ENCODE measurements at regions not wholly inside any gene's neighbourhood (a gene's known extent, or its start where the extent isn't known, plus 50 kb on each side); places are given as distances from the start of the nearest gene placed in this dataset.
A peak's percentile ranks its signal among the peaks of the same experiment; 100 is the strongest.

DNA sequence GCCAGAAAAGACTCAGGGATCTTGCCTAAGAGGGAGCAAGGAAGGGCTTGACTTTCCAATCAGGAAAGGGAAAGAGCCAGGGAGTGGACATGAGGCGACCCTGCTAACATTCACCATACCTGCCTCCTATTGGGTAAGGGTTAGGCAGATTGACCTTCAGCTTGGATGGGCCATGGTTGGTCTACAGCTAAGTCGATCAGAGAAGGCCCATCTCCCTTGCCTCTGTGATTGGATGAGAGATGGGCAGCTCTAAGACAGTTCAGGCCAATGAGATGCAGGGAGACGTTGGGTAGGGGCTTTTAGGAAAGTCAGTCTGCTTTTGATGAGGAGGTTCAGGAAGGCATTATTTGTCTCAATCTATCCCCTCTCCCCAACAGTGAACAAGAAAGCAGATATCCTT, 135.0 kb upstream of the STC2 start:
- DNase-seq (ENCODE audit: low read depth), result no peak

DNA sequence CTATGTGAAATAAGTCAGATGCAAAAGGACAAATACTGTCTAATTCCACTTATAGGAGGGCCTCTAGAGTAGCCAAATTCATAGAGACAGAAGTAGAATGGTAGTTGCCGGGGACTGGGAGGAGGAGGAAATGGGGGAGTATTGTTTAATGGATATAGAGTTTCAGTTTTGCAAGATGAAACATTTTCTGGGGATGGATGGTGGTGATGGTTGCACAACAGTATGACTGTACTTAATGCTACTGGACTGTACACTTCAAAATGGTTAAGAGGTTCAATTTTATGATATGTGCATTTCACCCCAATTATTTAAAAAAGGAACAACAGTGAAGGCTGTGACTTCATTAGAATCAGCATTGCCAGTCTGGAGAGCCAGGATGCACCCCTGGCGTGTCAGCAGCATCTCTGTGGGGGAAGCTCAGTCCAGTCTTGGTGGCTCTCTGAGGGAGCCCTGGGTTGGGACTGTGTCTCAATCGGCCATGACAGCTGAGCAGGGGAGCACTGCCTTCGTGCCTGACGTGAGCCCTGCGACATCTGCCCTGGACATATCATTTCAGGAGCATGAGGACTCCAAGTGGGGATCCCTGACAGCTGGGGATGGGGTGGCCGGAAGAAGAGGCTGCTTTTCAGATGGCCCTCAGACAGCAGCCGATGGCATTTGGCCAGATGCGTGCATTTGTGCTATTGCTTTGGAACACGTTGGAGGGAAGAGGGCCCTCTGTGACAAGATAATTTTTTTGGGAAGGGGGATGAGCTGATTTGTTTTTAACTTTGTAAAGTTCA, 130.8 kb upstream of the STC2 start:
- DNase-seq (ENCODE audit: low read depth), result peak; percentile 58

DNA sequence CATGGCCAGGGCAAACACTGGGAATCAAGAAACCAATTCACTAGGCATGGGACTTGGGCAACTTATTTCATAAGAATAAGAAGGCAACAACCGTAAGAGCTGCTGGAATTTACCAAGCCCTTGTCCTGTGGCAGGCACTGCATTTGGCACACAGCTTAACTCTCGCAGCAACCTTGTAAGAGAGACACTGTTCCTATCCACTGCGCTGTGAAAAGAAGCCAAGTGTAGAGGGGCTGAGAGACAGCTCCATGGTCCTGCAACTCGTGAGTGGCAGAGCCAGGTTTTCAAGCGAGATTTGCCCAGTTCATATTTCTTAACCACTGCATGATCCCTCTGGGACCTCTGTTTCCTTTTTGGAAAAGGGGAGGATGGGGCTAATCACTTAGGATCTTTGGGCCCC, 129.3 kb upstream of the STC2 start:
- peak; percentile 36 for DNase-seq (ENCODE audit: low read depth)

DNA sequence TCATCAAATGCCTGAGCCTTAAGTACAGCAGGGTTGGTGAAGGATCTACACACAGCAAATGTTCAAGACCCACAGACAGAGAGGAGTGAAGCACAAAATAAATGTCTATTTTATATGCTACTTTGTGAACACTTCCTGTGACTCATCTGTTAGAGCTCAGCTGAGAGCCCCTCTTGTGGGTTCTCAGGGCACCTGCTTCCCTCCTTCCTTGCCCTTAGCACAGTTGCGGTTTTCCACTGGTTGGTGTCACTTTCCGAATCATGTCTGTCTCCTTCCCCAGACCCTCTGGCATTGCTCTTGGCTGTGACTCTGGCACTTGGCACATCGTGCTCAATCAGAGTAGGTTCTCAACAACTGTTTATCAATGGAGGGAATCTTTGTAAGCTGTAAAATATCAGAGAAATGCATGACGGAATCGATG, 128.5 kb upstream of the STC2 start:
- DNase-seq (ENCODE audit: low read depth), result peak; percentile 98

DNA sequence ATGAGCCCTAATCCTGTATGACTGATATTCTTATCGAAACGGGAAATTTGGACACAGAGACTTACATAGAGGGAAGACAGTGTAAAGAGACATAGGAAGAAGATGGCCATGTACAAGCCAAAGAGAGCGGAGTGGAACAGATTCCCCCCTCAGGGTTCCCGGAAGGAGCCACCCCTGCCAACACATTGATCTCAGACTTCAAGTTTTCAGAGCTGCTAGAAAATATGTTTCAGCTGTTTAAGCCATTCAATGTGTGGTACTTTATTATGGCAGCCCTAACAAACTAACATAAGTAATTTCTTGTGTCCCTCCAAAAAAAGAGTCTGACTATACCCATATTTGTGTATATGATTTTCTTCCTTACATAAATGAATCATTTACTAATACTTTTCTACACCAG, 128.0 kb upstream of the STC2 start:
- DNase-seq (ENCODE audit: low read depth), result peak; percentile 33

DNA sequence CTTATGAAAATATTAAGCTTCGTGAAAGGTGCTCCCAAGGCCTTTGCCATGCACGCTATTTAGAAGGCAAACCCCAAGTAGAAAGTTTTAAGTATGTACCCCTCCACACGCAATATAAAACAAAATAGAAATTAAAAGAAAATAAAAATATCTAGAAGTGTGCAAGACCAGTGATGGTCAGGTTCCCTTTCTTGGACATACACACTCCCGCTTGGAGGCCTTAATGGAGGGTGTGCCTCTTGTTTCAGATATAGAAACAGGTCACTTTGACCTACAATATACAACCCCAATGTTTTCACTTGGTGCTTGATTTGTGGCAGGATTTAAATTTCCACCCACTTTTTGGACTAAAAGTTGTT, 127.4 kb upstream of the STC2 start:
- no peak for DNase-seq (ENCODE audit: low read depth)

DNA sequence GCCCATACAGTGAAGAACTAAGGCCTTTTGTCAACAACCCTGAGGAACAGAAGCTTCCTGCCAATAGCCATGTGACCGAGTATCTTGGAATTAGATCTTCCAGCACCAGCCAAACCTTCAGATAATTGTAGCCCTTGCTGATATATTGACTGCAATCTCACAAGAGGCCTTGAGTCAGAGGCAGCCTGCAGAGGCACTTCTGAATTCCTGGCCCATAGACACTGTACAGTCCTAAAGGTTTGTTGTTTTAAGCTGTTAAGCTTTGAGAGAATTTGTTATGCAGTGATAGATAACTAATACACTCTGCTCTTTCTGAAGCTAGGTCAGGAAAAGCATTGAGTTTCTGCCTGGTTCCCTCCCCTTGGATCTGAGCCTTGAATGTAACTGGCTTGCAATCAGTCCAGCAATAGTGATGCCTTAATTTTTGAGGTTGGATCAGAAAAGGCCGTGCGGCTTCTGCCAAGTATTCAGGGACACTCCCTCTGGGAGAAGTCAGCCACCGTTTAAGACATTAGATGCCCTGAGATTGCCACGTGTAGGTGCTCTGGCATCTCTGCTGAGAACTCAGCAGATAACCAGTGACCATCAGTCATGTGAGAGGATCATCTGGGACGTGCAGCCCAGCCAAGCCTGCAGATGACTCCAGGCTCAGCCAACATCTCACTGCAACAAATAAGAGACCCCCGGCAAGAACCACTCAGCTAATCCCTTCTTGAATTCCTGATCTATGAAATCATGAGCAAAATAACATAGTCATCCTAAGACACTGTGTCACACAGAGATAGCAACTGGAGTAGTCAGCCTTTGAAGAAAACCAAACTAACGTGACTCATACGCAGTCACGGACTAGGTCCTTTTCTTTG, 126.8 kb upstream of the STC2 start:
- DNase-seq (ENCODE audit: low read depth), result peak; percentile 100

DNA sequence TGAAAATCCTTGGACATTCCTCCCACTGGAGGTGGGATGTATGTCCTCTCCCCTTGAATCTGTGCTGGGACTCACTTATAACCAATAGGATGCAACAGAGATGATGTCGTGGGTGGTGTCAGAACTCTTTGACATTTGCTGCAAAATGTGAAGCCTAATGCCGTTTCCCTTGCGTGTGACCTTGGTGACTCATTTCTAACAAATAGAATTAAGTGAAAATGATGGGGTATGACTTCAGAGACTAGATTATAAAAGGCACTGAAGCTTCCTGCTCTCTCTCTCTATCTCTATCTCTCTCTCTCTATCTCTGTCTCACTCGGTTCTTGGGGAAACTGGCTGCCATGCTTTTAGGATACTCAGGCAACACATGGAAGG, 126.1 kb upstream of the STC2 start:
- peak; percentile 94 for DNase-seq (ENCODE audit: low read depth)

DNA sequence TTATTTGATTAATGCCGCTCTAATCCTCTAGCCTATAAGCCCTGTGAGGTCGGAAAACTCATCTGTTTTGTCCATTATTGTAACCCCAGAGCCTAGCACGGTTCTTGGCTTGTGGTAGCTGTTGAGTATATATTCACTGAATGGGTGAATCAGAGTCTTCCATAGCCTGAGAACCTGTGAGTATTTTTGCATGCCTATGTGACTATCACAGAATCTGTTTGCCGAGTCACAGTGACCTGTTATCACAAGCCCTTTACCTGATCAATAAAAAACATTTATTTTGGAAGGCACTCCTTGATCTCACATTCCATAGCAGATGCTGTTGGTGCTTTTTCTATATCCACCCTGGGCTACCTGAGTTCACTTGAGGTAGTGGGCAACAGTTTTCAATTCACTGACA, 125.0 kb upstream of the STC2 start:
- DNase-seq (ENCODE audit: low read depth), result peak; percentile 77

DNA sequence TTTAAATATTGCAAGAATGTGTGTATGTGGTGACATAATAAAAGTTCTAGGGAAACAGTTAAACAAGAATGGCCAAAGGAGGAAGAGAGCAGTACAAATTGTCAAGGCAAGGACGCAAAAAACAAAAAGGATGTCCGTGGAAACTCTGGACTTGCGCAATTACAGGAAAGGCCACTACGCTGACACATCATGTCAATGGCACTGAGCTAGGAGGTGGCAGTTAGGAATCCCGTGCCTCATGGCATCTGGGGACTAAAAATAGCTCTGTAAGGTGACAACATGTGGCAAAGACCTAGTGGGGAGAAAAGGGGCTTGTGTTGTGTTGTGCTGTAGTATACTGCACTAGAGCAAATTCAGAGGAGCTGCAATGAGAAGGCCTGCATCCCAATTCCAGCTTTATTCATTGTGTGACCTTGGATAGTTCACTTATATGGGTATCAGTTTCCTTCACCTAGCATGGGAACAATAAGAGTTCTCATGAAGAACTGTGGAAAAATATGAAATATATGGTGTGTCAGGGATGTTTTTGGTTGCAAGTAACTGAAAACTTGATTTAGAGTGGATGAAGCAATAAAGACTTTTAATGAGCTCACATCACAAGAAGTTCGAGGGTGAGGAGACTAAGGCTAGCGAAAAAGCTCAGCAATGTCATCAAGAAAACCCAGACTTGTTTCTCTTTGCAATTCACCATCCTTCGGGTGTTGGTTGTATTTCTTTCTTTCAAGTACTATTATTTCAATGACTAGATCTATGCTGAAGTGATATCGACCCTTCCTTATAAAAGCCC, 124.1 kb upstream of the STC2 start:
- DNase-seq (ENCODE audit: low read depth), result peak; percentile 90

DNA sequence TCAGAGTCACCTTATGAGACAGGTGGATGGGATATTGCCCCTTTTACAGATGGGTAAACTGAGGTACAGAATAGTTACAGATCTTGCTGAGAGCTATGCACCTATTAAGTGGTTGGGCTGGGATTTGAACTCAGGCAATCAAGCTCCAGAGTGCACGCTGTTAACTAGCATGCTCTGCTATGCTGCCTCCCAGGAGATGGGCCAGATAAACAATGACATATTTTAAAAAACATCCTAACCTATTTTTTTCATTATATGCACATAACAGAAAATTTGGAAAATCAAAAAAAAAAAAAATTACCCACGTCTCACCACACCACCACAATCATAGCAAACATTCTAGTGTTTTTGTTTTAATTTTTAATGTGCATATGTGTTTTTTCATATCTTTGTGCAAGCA, 123.4 kb upstream of the STC2 start:
- DNase-seq (ENCODE audit: low read depth), result peak; percentile 42

DNA sequence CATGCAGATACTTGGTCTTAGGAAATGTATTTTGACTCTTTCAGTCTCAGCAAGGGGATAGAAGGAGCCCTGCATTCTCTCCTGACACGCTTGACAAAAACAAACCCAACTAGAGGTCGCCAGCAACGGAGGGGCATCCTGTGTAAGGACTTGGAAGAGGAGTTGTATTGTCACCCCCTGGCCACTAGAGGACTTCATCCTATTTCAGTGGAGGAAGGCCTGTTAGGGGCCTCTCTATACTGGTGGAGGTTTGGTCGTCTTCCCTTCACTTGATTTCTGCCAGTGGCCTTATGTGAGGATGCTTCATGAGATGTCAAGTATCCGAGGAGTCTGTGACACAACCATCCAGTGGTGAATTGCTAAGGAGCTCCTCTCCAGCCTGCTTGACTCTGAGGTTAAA, 122.8 kb upstream of the STC2 start:
- DNase-seq (ENCODE audit: low read depth), result peak; percentile 53

DNA sequence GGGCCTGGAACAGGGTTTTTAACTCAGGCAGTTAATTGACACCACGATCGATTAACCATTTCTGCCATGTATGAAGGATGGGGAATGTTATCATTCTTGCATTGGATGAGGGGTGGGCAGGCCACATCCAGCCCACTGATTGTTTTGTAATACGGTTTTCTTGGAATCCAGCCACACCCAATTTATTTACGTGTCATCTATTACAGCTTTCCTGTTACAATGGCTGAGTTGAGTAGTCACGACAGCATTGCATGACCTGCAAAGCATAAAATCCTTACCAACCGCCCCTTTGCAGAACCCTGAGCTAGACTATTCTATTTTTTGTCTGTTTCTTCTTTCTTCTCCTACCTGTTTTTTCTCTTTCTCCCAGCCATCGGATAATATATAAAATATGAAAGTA, 122.0 kb upstream of the STC2 start:
- peak; percentile 9 for DNase-seq (ENCODE audit: low read depth)

DNA sequence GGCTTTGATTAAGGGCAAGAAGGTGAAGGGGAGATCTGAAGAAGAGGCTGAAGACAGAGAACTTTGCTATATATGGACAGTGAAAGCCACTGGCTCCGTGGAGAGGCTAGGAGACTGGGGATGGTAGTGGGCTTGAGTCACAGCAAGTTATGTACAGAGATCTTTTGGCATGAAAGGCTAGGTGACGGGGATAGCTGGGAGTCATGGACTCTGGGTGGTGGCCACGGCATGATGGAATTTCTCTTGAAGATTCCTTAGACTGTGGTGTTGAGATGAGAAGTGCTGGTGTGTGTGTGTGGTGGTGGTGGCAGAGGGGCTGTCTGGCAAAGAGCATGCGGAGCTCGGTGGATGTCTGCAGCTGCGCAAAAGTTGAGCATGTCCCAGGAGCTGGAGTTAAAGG, 120.6 kb upstream of the STC2 start:
- no peak for DNase-seq (ENCODE audit: low read depth)

DNA sequence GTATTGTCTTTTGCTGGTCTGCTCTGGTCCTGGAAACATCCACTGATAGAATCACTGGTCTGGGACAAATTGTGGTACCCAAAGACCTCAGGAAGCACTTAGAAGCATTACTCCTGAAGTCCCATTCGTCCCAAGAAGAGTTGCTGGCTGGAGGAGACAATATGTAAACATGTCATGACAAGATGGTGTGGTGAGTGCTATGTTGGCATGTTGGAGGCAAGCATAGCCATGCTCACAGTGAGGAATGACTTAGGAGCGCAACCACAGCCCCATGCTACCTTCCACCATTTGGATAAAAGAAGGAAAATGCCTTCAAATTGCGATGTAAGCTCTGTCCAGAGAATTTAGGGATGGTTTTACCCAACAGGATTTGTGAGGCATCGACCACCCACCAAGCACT, 115.8 kb upstream of the STC2 start:
- no peak for DNase-seq (ENCODE audit: low read depth)

DNA sequence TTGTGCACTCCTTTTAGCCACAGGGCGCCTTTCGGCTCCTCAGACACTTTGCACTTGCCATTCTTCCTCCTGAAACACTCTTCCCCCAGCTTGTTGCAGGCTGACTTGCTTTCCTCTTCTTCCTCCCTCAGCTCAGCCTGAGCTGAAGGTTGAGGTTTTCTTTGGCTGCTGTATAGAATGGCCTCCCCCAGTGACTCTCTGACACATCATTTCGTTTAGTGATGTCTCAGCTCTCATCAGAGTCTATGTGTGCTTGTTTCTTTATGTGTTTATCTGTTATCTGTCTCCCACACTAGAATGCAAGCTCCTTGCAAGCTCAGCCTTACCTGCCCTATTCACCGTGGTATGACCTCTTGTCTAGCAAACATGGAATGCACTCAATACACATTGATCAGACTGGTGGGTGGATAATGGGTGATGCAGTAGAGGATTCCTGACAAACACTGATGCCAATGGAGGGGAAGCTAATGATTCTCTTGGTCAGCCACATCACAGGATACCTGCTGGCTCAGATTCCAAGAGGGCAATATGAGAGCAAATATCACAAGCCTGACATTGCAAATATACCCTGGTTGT, 112.9 kb upstream of the STC2 start:
- no peak for DNase-seq (ENCODE audit: low read depth)

DNA sequence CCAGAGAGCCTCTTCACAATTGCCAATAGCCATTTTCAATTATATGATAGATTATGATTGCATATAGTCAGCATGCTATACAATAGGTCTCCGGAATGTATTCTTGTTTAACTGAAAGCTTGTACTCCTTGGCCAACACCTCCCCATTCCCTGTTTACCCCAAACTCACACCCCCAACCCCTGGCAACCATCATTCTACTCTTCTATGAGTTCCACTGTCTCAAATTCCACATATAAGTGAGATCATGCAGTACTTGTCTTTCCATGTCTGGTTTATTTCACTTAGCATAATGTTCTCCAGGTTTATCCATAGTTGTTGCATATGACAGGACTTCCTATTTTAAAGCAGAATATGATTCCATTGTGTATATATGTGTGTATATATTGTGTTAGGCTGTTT, 110.7 kb upstream of the STC2 start:
- no peak for DNase-seq (ENCODE audit: low read depth)

DNA sequence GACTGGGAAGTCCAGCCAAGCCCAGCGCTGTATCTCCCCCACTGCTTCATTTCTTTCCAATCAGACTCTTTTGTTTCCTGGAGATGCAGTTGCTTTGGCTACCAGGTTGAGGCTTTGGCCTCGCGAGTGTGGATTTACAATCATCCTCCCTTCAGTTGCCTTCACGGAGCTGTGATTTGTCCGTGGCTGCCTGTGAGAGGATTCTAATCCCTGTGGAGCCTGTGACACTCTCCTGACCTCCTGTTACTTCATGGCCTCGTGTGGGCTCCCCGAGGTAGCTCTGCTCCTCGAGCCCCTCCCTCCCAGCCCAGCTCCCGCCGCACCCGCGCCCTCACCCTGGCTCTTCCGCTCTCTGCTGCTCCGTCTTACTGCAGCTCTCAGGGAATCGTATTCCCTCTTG, 107.2 kb upstream of the STC2 start:
- DNase-seq (ENCODE audit: low read depth), result no peak

DNA sequence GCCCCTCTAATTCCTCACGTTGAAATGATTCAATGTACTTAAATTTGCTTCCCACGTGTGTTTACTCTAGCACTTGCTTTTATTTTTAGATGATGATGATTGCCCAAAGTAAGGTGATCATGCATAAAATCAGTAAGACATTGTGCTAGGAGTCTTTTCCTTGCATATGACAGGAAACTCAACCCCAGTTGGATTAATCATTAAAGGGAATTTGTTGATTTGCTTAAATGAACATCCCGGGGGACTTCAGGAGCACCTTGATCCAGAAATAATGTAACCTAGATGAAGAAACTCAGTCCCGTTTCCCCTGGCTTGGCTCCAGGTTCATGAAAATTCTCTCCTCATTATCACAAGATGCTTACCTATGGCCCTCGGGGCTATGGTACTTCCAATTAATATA, 106.1 kb upstream of the STC2 start:
- DNase-seq (ENCODE audit: low read depth), result no peak

DNA sequence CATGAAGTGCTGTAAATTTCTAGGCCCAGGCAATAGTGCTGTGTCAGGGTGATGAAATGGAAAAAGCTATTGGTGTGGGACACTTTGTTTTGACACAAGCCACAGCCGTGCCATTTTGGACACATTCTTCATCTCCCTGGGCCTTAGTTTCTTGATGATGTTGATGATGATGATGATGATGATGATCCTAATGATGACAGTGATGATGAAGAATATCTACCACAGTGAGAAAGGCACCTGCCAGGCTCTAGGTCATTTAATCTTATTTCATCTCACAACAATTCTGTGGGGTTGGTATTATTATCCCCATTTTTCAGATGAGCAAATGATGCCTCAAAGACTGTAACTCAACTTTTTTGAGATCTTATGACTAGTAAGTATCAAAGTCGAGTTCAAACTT, 102.2 kb upstream of the STC2 start:
- DNase-seq (ENCODE audit: low read depth), result no peak

DNA sequence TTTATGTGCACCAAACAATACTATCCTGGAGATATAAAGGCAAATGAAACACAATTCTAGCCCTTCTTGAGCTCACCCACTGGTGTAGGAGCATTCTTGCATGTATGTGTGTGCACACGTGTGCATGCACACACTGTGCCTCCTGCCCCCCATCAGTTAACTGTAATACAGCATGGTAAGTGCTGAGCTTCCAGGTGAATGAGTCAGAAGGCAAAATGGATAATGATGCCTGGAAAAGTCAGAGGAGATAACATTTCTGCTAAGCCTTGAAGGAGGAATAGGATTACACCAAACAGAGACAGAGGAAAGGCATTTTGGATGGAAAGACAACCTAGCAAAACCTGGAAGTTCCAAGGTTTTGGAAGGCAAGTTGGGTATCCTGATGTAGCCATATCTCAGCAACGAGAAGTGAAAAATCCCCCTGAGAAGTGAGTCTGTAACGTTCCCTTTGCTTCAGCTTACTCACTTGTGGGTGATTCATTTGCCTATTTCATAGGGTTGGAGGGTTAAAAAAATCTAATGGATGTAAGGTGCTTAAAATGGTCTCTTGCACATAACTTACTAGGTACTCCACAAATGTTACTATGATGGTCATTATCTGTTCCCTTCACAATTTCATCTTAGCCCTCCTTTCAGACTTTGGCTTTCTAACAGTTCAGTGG, 101.4 kb upstream of the STC2 start:
- DNase-seq (ENCODE audit: low read depth), result peak; percentile 76
